ENCODE measurements at regions not wholly inside any gene's neighbourhood (a gene's known extent, or its start where the extent isn't known, plus 50 kb on each side); places are given as distances from the start of the nearest gene placed in this dataset.

GRCh38 chr18:70454704-70455322, 166.0 kb downstream of the SOCS6 start:
- DNase-seq (ENCODE audit: insufficient read length, low spot score) = peak; percentile 14
- FAIRE-seq = no peak

GRCh38 chr18:70453058-70453775, 164.4 kb downstream of the SOCS6 start:
- DNase-seq (ENCODE audit: insufficient read length, low spot score) (no peak), FAIRE-seq (peak; percentile 9)

DNA sequence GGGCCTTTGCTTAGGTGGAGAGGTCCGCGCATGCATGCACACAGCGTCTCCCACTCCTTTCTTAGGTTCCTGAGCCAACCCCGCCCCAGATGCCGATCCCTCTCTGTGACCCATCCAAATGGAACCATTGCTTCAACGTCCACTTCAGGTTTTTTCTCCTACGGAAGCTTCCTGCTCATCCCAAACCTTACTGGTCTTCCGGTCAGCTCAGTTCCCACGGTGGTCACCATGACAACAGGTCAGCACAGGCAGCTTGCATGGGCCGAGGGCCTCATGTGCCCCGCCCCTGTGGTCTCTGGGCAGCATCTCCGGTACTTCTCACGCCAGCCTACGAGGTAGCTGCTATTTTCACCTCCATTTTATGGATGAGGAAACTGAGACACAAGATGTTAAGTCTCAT, 163.7 kb downstream of the SOCS6 start:
- DNase-seq (ENCODE audit: insufficient read length, low spot score) = no peak
- no peak for FAIRE-seq

DNA sequence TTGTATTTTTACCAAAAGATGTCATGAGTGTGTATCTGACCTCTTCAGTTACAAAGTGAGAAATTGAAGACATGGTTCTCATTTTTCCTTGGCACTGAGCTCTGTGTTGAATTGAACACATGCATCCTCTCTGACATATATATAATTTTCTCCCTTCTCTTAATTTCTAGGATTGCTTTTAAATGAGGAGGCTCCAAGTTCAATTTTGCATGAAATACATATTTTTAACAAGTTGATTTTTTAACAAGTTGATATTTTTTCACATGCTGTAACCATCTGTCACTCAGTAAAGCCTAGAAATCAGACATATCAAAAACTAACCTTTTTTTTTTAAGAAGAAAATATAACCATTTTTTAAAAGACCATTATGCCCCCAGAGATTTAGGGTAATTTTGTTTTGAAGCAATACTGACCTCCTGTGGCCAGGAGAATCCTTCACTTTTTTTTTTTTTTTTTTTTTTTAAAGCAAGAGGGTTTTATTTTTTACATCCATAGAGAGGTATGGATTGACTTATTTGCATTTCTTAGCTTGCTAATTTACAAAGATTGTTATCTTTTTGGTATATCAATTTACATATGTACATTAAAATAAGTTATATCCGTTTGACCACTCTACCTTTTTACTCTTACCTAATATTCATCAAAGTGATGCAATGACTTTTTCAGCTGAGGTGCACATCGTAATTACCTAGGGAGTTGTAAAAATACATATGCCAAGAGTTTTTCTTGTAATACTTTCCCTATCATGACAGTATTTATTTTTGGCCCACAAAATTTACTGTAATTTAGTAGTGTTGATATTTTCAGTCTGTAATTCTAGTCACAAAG, 161.8 kb downstream of the SOCS6 start:
- no peak for FAIRE-seq
- peak; percentile 5 for DNase-seq (ENCODE audit: insufficient read length, low spot score)

- no peak for DNase-seq (ENCODE audit: insufficient read length, low spot score)
- no peak for FAIRE-seq
Measured at GRCh38 chr18:70448588-70448987, 159.7 kb downstream of the SOCS6 start.

GRCh38 chr18:70446063-70446462, 157.2 kb downstream of the SOCS6 start:
- FAIRE-seq (no peak), DNase-seq (ENCODE audit: insufficient read length, low spot score) (no peak)

DNA sequence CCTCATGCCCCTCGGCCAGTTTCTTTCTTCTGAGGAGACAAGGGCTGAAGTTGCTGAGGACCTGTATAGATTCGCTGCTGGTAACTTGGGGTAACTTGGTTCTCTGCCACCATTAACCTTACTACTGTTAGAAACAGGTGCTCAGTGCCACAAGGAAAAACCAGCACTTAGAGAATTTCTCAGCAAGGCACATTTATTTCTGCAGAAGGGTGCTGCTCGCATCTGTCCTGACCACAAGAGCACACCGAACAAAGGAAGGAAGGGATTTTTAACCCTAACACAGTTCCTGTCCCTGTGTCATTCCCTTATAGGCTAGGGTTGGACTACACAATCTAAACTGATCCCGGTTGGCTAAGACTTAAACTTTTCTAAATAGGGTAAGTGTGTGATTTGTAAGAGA, 154.1 kb downstream of the SOCS6 start:
- DNase-seq (ENCODE audit: insufficient read length, low spot score) (no peak), FAIRE-seq (no peak)

- no peak for FAIRE-seq
- DNase-seq (ENCODE audit: insufficient read length, low spot score) = no peak
Measured at GRCh38 chr18:70432804-70433400, 144.1 kb downstream of the SOCS6 start.

GRCh38 chr18:70431203-70431624, 142.4 kb downstream of the SOCS6 start:
- FAIRE-seq (no peak), DNase-seq (ENCODE audit: insufficient read length, low spot score) (peak; percentile 33)

- no peak for FAIRE-seq
- DNase-seq (ENCODE audit: insufficient read length, low spot score) = no peak
Measured at GRCh38 chr18:70430501-70431173, 141.8 kb downstream of the SOCS6 start.

DNA sequence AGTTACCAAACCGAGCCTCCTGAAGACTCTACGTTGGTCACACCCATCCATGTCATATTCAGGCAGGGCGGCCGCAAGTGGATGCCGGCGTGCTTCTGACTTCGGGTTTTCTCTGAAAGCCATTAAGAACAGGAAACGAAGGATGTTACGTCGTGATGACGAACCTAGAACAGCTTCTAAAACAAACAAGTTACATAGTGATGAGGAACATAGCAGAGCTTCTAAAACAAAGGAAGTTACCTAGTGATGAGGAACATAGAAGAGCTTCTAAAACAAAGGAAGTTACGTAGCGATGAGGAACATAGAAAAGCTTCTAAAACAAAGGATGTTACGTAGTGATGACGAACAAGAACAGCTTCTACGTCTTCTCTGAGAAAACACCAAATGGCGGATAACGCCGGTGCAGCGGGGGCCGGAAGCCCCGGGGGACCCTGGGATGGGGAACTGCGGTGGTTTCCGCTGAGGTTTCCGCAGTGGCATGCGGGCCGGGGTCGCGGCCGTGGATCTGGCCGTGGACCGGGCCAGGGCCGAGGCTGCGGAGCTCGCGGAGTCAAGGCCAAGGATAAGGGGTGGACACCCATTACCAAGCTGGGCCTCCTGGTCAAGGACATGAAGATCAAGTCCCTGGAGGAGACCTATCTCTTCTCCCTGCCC, 141.1 kb downstream of the SOCS6 start:
- no peak for FAIRE-seq
- no peak for DNase-seq (ENCODE audit: insufficient read length, low spot score)

GRCh38 chr18:70428439-70428838, 139.6 kb downstream of the SOCS6 start:
- FAIRE-seq (no peak), DNase-seq (ENCODE audit: insufficient read length, low spot score) (no peak)

DNA sequence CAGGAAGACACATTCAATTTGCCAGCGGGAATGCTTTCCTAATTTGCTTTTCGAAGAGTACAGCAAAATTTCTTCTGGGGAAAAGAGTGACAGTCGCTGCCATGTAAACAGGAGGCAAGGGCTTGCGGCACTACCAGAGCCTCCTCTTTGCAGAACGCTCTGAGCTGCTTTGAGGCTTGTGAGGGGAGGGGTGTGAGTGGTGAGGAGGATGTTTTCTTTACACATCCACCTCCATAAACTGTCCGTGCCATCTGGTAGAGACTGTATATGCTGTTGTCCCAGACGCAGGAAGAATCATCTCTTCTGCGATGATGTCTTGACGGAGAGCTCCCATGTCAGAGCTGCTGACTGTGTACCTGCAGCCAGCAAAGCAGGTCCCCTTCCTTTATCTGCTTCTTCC, 138.0 kb downstream of the SOCS6 start:
- DNase-seq (ENCODE audit: insufficient read length, low spot score) (no peak), FAIRE-seq (no peak)

GRCh38 chr18:70425236-70425635, 136.4 kb downstream of the SOCS6 start:
- no peak for FAIRE-seq

DNA sequence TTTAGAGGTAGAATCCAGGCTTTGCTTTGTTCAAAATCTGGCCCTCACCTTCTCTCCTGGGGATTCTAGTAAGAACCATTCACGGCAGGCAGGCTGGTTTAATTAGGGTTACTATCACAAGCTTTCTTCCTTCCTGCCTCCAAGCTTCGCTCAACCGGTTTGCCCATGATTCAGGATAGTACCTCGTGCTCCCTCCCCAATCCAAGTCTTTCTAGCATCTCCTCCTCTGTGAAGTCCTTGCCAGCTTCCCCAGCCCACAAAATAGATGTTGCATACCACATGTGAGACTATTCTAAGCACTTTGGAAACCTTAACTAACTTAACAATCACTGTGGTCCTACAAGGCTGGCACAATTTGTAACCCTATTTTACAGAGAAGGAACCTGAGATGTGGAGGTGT, 135.1 kb downstream of the SOCS6 start:
- DNase-seq (ENCODE audit: insufficient read length, low spot score) = no peak

More at GRCh38 chr18:70425236-70425635, 136.4 kb downstream of the SOCS6 start:
- no peak for DNase-seq (ENCODE audit: insufficient read length, low spot score)

GRCh38 chr18:70423120-70423519, 134.3 kb downstream of the SOCS6 start:
- DNase-seq (ENCODE audit: insufficient read length, low spot score) = no peak
- no peak for FAIRE-seq

More for the DNA sequence above, 135.1 kb downstream of the SOCS6 start:
- no peak for FAIRE-seq

- FAIRE-seq (no peak), DNase-seq (ENCODE audit: insufficient read length, low spot score) (no peak)
Measured at GRCh38 chr18:70422391-70422965, 133.6 kb downstream of the SOCS6 start.

DNA sequence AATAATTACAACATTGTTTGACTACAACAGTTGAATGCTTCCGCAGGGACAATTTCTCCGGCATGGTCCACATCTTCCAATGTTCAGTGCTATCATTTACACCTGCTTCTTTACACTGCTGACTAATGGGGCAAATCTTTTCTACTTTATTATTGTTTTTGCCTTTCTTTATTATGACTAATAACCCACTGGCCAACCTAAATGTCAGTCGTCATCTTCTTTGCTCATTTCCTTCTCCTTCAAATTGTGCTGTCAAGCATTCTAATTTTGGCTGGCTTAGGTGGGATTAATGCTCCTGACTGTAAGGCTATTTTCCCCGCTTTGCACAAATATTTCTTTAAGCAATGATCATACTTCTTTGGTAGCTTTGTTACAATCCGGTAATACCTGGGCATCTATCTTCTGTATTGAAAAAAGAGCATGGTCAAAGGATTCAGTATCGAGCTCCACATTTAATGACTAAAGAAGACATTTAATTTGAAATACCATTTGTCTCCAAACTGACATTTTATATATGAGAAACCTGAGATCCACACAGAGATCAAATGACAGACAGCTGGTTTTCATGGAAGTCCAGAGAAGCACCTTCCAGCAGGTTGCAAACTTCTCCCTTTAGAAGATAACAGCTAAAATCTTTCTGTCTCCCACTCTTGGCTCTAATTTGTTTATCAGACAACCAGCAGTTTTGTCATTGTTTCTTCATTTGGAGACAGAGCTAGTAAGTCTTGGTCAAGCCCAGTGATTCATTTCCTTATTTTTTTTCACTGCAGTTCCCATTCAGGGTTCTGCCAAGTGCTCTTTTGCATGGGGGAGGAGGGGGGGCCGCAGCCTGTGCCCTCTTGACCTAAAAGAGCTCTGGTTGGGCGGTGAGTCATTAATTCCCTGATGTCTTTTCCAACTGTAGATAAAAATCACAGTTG, 132.9 kb downstream of the SOCS6 start:
- FAIRE-seq (no peak), DNase-seq (ENCODE audit: insufficient read length, low spot score) (peak; percentile 40)
